ENCODE measurements at regions not wholly inside any gene's neighbourhood (a gene's known extent, or its start where the extent isn't known, plus 50 kb on each side); places are given as distances from the start of the nearest gene placed in this dataset.
A peak's percentile ranks its signal among the peaks of the same experiment; 100 is the strongest.

- POLR2A ChIA-PET, result no interaction called here
- CTCF ChIA-PET, result interaction anchor here (9.9 kb wide), 1 partner anchor 590 kb away, joined by 66 read pairs; no protein-coding TSS in a partner anchor
Measured at GRCh38 chr4:170849969-170850368, 760.2 kb upstream of the AADAT start.

GRCh38 chr4:170827562-170828274 lies 738.0 kb upstream of the AADAT start:
- CTCF ChIA-PET, result no interaction called here
- TF ChIP-seq, protein P1, sequence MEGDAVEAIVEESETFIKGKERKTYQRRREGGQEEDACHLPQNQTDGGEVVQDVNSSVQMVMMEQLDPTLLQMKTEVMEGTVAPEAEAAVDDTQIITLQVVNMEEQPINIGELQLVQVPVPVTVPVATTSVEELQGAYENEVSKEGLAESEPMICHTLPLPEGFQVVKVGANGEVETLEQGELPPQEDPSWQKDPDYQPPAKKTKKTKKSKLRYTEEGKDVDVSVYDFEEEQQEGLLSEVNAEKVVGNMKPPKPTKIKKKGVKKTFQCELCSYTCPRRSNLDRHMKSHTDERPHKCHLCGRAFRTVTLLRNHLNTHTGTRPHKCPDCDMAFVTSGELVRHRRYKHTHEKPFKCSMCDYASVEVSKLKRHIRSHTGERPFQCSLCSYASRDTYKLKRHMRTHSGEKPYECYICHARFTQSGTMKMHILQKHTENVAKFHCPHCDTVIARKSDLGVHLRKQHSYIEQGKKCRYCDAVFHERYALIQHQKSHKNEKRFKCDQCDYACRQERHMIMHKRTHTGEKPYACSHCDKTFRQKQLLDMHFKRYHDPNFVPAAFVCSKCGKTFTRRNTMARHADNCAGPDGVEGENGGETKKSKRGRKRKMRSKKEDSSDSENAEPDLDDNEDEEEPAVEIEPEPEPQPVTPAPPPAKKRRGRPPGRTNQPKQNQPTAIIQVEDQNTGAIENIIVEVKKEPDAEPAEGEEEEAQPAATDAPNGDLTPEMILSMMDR (IDR thresholded peaks at IDR 0.05; ENCODE audit: control extremely low read depth, extremely low read depth, low read depth, missing control alignments), result no peak
- no peak for DNase-seq (ENCODE audit: extremely low spot score)
- POLR2A ChIA-PET, result no interaction called here

More at GRCh38 chr4:170849969-170850368, 760.2 kb upstream of the AADAT start:
- TF ChIP-seq, protein P1 (IDR thresholded peaks at IDR 0.05; ENCODE audit: control extremely low read depth, extremely low read depth, low read depth, missing control alignments), result no peak
- DNase-seq (ENCODE audit: extremely low spot score), result peak; percentile 5

- DNase-seq (ENCODE audit: extremely low spot score), result no peak
- TF ChIP-seq, protein P1 (IDR thresholded peaks at IDR 0.05; ENCODE audit: control extremely low read depth, extremely low read depth, low read depth, missing control alignments), result no peak
- CTCF ChIA-PET, result no interaction called here
- POLR2A ChIA-PET, result no interaction called here
Measured at GRCh38 chr4:170818786-170819185, 729.0 kb upstream of the AADAT start.

DNA sequence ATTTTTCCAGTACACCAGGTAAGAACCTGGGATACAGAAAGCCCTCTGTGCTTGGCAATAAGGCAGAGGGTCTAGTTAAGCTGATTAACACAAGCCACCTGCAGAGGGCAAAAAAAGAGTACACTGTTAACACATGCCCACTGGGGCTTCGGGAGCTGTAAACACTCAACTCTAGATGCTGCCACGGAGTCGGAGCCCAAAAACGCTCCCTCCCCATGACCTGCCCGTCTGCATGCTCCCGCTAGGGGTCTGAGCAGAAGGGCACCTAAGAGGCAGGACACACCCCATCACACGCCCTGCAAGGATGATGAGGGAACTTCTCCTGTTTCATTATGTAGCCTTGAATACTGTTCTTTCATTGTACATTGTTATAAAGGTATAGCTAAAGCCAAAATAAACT lies 715.6 kb upstream of the AADAT start:
- ChIA-PET CTCF (no interaction called here), POLR2A (no interaction called here)
- TF ChIP-seq, protein P1 (IDR thresholded peaks at IDR 0.05; ENCODE audit: control extremely low read depth, extremely low read depth, low read depth, missing control alignments), result no peak
- no peak for DNase-seq (ENCODE audit: extremely low spot score)

- POLR2A ChIA-PET, result no interaction called here
- no peak for DNase-seq (ENCODE audit: extremely low spot score)
- CTCF ChIA-PET, result no interaction called here
- TF ChIP-seq, protein P1 (IDR thresholded peaks at IDR 0.05; ENCODE audit: control extremely low read depth, extremely low read depth, low read depth, missing control alignments), result no peak
Measured at GRCh38 chr4:170804930-170805329, 715.2 kb upstream of the AADAT start.

DNA sequence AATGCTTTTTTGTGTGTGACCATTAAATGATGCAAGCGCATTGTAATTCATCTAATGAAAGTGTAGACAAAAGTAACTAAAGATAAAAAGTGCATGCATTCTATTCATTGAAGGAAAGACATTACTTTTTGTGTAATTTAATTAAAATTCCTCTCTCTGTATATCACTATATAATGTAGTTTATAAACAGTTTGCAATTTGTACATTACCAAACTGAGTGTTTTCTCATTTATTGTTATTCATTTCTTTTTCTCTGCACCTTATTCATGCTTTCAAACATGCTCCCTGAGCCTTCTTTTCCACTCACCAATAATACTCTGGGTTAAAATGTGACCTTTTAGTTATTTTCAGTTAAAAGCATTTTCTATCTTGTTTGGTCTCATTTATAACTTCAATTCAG lies 713.7 kb upstream of the AADAT start:
- TF ChIP-seq, protein P1 (IDR thresholded peaks at IDR 0.05; ENCODE audit: control extremely low read depth, extremely low read depth, low read depth, missing control alignments), result no peak
- CTCF ChIA-PET, result no interaction called here
- POLR2A ChIA-PET, result no interaction called here
- DNase-seq (ENCODE audit: extremely low spot score), result no peak

All from GM10248 (cell line).